ENCODE measurements at regions not wholly inside any gene's neighbourhood (a gene's known extent, or its start where the extent isn't known, plus 50 kb on each side); places are given as distances from the start of the nearest gene placed in this dataset.

GRCh38 chr6:144870782-144871181 is 585.6 kb downstream of the UTRN start:
- TF ChIP-seq MAX (IDR thresholded peaks at IDR 0.05) (no peak), USF2 (IDR thresholded peaks at IDR 0.05; ENCODE audit: low read length) (no peak), POLR2AphosphoS5 (IDR thresholded peaks at IDR 0.05; ENCODE audit: low read depth, low read length) (no peak), CTCF (IDR thresholded peaks at IDR 0.05; ENCODE audit: control extremely low read depth in 1 of 3, insufficient read depth in 1 of 3, low read depth in 1 of 3, low read length in 3 of 3) (no peak), RBBP5 (IDR thresholded peaks at IDR 0.05; ENCODE audit: borderline replicate concordance, low read depth, low read length) (no peak)

Data from H1 (cell line).